ENCODE measurements at regions not wholly inside any gene's neighbourhood (a gene's known extent, or its start where the extent isn't known, plus 50 kb on each side); places are given as distances from the start of the nearest gene placed in this dataset.

GRCh38 chr11:22444076-22444475, 105.9 kb downstream of the SLC17A6 start:
- TF ChIP-seq EZH2 (IDR thresholded peaks at IDR 0.05; ENCODE audit: low read length, missing control alignments) (no peak), CTCF (conservative IDR thresholded peaks at IDR 0.05 in 1 of 2, IDR thresholded peaks at IDR 0.05 in 1 of 2; ENCODE audit: low read depth in 1 of 2, low read length in 2 of 2) (no peak)

Data from fibroblast of lung (primary cell).